ENCODE measurements at regions not wholly inside any gene's neighbourhood (a gene's known extent, or its start where the extent isn't known, plus 50 kb on each side); places are given as distances from the start of the nearest gene placed in this dataset.

DNA sequence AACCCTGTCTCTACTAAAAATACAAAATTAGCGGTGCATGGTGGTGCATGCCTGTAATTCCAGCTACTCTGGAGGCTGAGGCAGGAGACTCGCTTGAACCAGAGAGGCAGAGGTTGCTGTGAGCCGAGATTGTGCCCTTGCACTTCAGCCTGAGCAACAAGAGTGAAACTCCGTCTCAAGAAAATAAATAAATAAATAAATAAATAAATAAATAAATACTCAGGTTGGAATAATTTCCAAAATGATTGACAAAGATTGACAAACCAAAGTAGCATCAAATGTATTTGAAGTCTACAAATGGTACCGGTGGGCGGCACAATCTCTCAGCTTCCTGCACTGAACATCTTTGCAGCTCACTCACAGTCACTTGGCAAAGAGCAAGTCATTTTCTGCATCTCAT lies 144.1 kb upstream of the NRSN1 start:
- intact Hi-C loops (cut with DNase I; ENCODE audit: low total_unique reads), result no loop called here
- TF ChIP-seq CTCF (IDR thresholded peaks at IDR 0.05) (no peak), POLR2A (IDR thresholded peaks at IDR 0.05) (no peak)
- 94 to 96% methylated on average over 6 of the region's 6 CpGs for WGBS, 2 donors
- H3K4me3 ChIP-seq (ENCODE audit: low read depth, poor library complexity, severe bottlenecking), result no peak overlapping the region
- no peak for DNase-seq (ENCODE audit: low spot score in 2 of 2)

- intact Hi-C loops (cut with DNase I; ENCODE audit: low total_unique reads), result no loop called here
- DNase-seq (ENCODE audit: low spot score in 2 of 2), result no peak
- TF ChIP-seq POLR2A (IDR thresholded peaks at IDR 0.05) (no peak), CTCF (IDR thresholded peaks at IDR 0.05) (no peak)
- no peak overlapping the region for H3K4me3 ChIP-seq (ENCODE audit: low read depth, poor library complexity, severe bottlenecking)
- 48 to 80% methylated on average over 2 of the region's 2 CpGs for WGBS, 2 donors
Measured at GRCh38 chr6:23983735-23984134, 142.3 kb upstream of the NRSN1 start.

DNA sequence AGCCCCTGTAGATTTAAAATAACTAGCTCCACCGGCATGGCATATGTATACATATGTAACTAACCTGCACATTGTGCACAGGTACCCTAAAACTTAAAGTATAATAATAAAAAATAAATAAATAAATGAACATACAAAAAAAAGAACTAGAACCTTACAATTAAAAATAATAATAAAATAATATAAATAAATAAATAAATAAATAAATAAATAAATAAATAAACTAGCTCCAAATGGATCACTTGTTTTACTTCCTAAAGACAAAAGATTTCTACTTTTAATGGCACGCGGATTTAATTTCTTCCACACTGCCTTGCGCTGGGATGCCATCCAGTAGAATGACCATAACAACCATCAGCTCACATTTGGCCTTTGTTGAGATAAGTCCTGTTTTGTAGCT lies 141.0 kb upstream of the NRSN1 start:
- intact Hi-C loops (cut with DNase I; ENCODE audit: low total_unique reads), result no loop called here
- DNase-seq (ENCODE audit: low spot score in 2 of 2), result no peak
- TF ChIP-seq CTCF (IDR thresholded peaks at IDR 0.05), result no peak
- TF ChIP-seq POLR2A (IDR thresholded peaks at IDR 0.05), result no peak
- no peak overlapping the region for H3K4me3 ChIP-seq (ENCODE audit: low read depth, poor library complexity, severe bottlenecking)
- 97 to 99% methylated on average over 4 of the region's 4 CpGs for WGBS, 2 donors

DNA sequence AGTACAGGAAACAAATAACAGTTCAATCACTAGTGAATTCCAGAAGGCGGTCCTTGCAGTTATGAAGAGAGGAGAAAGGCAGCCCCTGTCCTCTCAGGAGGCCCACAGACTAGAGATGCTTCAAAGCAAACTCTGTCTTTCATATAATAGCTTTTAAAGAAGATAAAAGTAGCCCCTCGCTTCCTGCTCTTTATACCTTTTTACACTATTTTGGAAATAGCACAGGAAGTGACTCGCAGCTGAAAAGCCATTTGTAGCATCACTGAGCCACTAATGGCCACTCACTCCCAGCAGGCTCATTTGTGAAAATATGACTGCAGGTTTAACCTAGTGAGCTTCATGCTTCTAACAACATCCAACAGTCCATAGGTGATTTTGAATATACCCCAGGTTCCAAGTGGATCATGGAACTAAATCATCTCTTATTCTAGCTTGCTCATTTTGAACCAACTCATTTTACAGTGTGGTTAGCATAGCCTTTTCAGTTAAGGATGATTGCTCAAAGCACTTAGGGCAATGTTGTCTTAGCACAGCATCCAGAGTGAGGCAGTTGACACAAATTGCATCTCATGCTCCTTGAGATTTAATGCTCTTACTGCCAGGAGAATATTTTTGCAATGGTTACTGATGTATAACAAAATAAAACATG lies 136.0 kb upstream of the NRSN1 start:
- intact Hi-C loops (cut with DNase I; ENCODE audit: low total_unique reads), result no loop called here
- WGBS, 2 donors, result 80 to 85% methylated on average over 3 of the region's 3 CpGs
- H3K4me3 ChIP-seq (ENCODE audit: low read depth, poor library complexity, severe bottlenecking), result no peak overlapping the region
- no peak for DNase-seq (ENCODE audit: low spot score in 2 of 2)
- TF ChIP-seq CTCF (IDR thresholded peaks at IDR 0.05), result no peak
- TF ChIP-seq POLR2A (IDR thresholded peaks at IDR 0.05), result no peak

DNA sequence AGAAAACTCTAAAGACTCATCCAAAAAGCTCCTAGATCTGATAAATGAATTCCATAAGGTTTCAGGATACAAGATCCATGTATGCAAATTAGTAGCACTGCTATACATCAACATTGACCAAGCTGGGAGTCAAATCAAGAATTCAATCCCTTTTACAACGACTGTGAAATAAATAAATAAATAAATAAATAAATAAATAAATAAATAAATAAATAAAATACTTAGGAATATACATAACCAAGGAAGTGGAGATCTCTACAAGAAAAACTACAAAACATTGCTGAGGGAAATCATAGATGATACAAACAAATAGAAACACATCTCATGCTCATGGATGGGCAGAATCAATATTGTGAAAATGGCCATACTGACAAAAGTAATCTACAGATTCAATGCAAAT lies 132.0 kb upstream of the NRSN1 start:
- intact Hi-C loops (cut with DNase I; ENCODE audit: low total_unique reads), result no loop called here
- DNase-seq (ENCODE audit: low spot score in 2 of 2), result no peak
- TF ChIP-seq POLR2A (IDR thresholded peaks at IDR 0.05) (no peak), CTCF (IDR thresholded peaks at IDR 0.05) (no peak)
- 76 to 86% methylated on average over 1 of the region's 1 CpG for WGBS, 2 donors
- H3K4me3 ChIP-seq (ENCODE audit: low read depth, poor library complexity, severe bottlenecking), result no peak overlapping the region

DNA sequence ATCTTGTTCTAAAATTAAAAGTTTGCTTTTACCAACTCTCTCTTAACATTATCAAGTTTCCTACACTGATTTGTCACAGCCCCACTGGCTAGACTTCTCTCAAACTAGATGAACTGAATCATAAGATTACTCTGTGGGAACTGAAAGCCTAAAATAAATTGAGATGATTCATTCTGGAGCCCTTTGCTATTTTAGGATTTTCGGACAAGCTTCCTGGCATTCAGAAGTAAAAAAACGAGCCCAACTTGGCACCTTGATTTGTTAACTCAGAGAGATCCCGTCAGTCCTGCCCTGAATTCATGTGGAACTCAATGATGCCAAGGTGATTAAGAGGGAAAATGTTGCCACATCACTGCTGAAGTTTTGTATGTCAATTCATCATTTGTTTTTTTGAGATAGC lies 122.0 kb upstream of the NRSN1 start:
- TF ChIP-seq CTCF (IDR thresholded peaks at IDR 0.05), result no peak
- TF ChIP-seq POLR2A (IDR thresholded peaks at IDR 0.05), result no peak
- intact Hi-C loops (cut with DNase I; ENCODE audit: low total_unique reads), result no loop called here
- 14 to 23% methylated on average over 3 of the region's 3 CpGs for WGBS, 2 donors
- no peak for DNase-seq (ENCODE audit: low spot score in 2 of 2)
- H3K4me3 ChIP-seq (ENCODE audit: low read depth, poor library complexity, severe bottlenecking), result no peak overlapping the region
